ENCODE measurements at regions not wholly inside any gene's neighbourhood (a gene's known extent, or its start where the extent isn't known, plus 50 kb on each side); places are given as distances from the start of the nearest gene placed in this dataset.

- DNase-seq (ENCODE audit: extremely low read depth, low read depth): no peak
- TF ChIP-seq CTCF (IDR thresholded peaks at IDR 0.05; ENCODE audit: low read depth, low read length, missing control alignments): no peak
- H3K4me3 ChIP-seq (replicated peaks; ENCODE audit: low read depth, low read length): no peak overlapping the region
These were observed 132.0 kb upstream of the AKR1E2 start for GRCh38 chr10:4693967-4694366.

GRCh38 chr10:4692206-4692605 lies 133.8 kb upstream of the AKR1E2 start:
- H3K4me3 ChIP-seq (replicated peaks; ENCODE audit: low read depth, low read length): no peak overlapping the region
- DNase-seq (ENCODE audit: extremely low read depth, low read depth): no peak
- TF ChIP-seq CTCF (IDR thresholded peaks at IDR 0.05; ENCODE audit: low read depth, low read length, missing control alignments): no peak

GRCh38 chr10:4691776-4692175 lies 134.2 kb upstream of the AKR1E2 start:
- DNase-seq (ENCODE audit: extremely low read depth, low read depth): no peak
- TF ChIP-seq CTCF (IDR thresholded peaks at IDR 0.05; ENCODE audit: low read depth, low read length, missing control alignments): no peak
- no peak overlapping the region for H3K4me3 ChIP-seq (replicated peaks; ENCODE audit: low read depth, low read length)

GRCh38 chr10:4691301-4691700 lies 134.7 kb upstream of the AKR1E2 start:
- H3K4me3 ChIP-seq (replicated peaks; ENCODE audit: low read depth, low read length): no peak overlapping the region
- DNase-seq (ENCODE audit: extremely low read depth, low read depth): no peak
- TF ChIP-seq CTCF (IDR thresholded peaks at IDR 0.05; ENCODE audit: low read depth, low read length, missing control alignments): no peak

GRCh38 chr10:4688601-4689000 lies 137.4 kb upstream of the AKR1E2 start:
- TF ChIP-seq CTCF (IDR thresholded peaks at IDR 0.05; ENCODE audit: low read depth, low read length, missing control alignments): no peak
- no peak for DNase-seq (ENCODE audit: extremely low read depth, low read depth)
- no peak overlapping the region for H3K4me3 ChIP-seq (replicated peaks; ENCODE audit: low read depth, low read length)

- no peak for TF ChIP-seq CTCF (IDR thresholded peaks at IDR 0.05; ENCODE audit: low read depth, low read length, missing control alignments)
- no peak for DNase-seq (ENCODE audit: extremely low read depth, low read depth)
- H3K4me3 ChIP-seq (replicated peaks; ENCODE audit: low read depth, low read length): no peak overlapping the region
These were observed 137.8 kb upstream of the AKR1E2 start for GRCh38 chr10:4688168-4688567.

- no peak overlapping the region for H3K4me3 ChIP-seq (replicated peaks; ENCODE audit: low read depth, low read length)
- DNase-seq (ENCODE audit: extremely low read depth, low read depth): no peak
- TF ChIP-seq CTCF (IDR thresholded peaks at IDR 0.05; ENCODE audit: low read depth, low read length, missing control alignments): no peak
These were observed 138.6 kb upstream of the AKR1E2 start for GRCh38 chr10:4687397-4687796.
